ENCODE measurements at regions not wholly inside any gene's neighbourhood (a gene's known extent, or its start where the extent isn't known, plus 50 kb on each side); places are given as distances from the start of the nearest gene placed in this dataset.
"Not testable (repeated sequence)": the region's sequence is repeated elsewhere in the genome, so short reads cannot be mapped to it uniquely, and the experiment has no call there.

GRCh38 chr3:56945378-56945777 is 115.1 kb upstream of the SPATA12 start:
- in situ Hi-C loops (cut with MboI; ENCODE audit: low sequenced_read_pairs); H2BK120ac ChIP-seq (ENCODE audit: low read depth, low read length); H3K9ac ChIP-seq (ENCODE audit: low read depth, low read length); DNase-seq; CTCF ChIA-PET; BruUV-seq (replicated peaks); H2BK5ac ChIP-seq (ENCODE audit: low read depth, low read length, poor library complexity, severe bottlenecking); H3K4me2 ChIP-seq (ENCODE audit: low read depth, low read length); H2BK20ac ChIP-seq (ENCODE audit: low read depth, low read length); H3K27me3 ChIP-seq (ENCODE audit: control insufficient read depth, insufficient read depth, low read length); H3K4ac ChIP-seq (ENCODE audit: low read depth, low read length); H3K79me1 ChIP-seq (ENCODE audit: low read depth in 1 of 2, low read length in 2 of 2); H4K8ac ChIP-seq (ENCODE audit: low read depth in 2 of 2, low read length in 2 of 2); H3K14ac ChIP-seq (replicated peaks; ENCODE audit: low read depth, low read length); H2AFZ ChIP-seq (replicated peaks; ENCODE audit: low read length, poor library complexity); POLR2A ChIA-PET (ENCODE audit: unreplicated experiment); H3K9me3 ChIP-seq (ENCODE audit: control insufficient read depth, insufficient read depth, low read length); H4K20me1 ChIP-seq (ENCODE audit: insufficient read depth, low read length); H2AK5ac ChIP-seq (ENCODE audit: low read depth, low read length); H3K23ac ChIP-seq (ENCODE audit: low read depth, low read length); H4K91ac ChIP-seq (ENCODE audit: insufficient read depth, low read depth, low read length); H4K5ac ChIP-seq (ENCODE audit: low read depth, low read length); H2BK15ac ChIP-seq (ENCODE audit: low read depth, low read length); H3K36me3 ChIP-seq (ENCODE audit: control insufficient read depth, insufficient read depth, low read length); H3K4me1 ChIP-seq (ENCODE audit: control insufficient read depth, insufficient read depth, low read length); intact Hi-C loops (cut with micrococcal nuclease); H3K9me1 ChIP-seq (ENCODE audit: insufficient read depth, low read length); H3K4me3 ChIP-seq (ENCODE audit: insufficient read depth, low read depth, low read length); H3K18ac ChIP-seq (ENCODE audit: low read depth, low read length); ATAC-seq (ENCODE audit: low read depth); H3K27ac ChIP-seq (ENCODE audit: insufficient read depth, low read length); H2AK9ac ChIP-seq (replicated peaks; ENCODE audit: low read depth, low read length, poor library complexity); dilution Hi-C loops (cut with HindIII; ENCODE audit: low sequenced_read_pairs, unreplicated experiment); H3K56ac ChIP-seq (ENCODE audit: extremely low read depth, insufficient read depth, low read length): not testable (repeated sequence)
- 80% methylated on average over 3 of the region's 5 CpGs; no CpG with 5 or more reads in 1 of the 2 experiments for WGBS, 2 experiments (ENCODE audit: extremely low coverage in 2 of 2, insufficient read length in 1 of 2)
